Urinary bladder (tissue), 3 donors: ENCODE measurements at regions not wholly inside any gene's neighbourhood (a gene's known extent, or its start where the extent isn't known, plus 50 kb on each side); places are given as distances from the start of the nearest gene placed in this dataset.
"Not testable (repeated sequence)": the region's sequence is repeated elsewhere in the genome, so short reads cannot be mapped to it uniquely, and the experiment has no call there.

ENCODE experiments used
- DNase-seq: peaks from one replicate; pipeline ENCODE4 v3.0.0-alpha.2; 2015; ENCODE audit errors: extremely low spot score
- H3K27ac ChIP-seq: one replicate; pipeline ENCODE4 v1.5.1; 2013; ENCODE audit warnings: low read depth, mild to moderate bottlenecking, moderate library complexity
- H3K36me3 ChIP-seq: one replicate; pipeline ENCODE4 v1.6.1; 2013; ENCODE audit warnings: mild to moderate bottlenecking, moderate library complexity; ENCODE audit not compliant: insufficient read depth
- H3K4me1 ChIP-seq: one replicate; pipeline ENCODE4 v1.6.1; 2013; ENCODE audit warnings: mild to moderate bottlenecking, moderate library complexity; ENCODE audit not compliant: insufficient read depth
- H3K4me3 ChIP-seq: one replicate; pipeline ENCODE4 v1.5.1; 2013; ENCODE audit warnings: low read depth, low read length
- WGBS: extraction: QIAGEN DNeasy Blood & Tissue Kit; methylation state at CpG from one replicate; pipeline ENCODE4 v1.1.7; 2013; 5-methylcytosine and 5-hydroxymethylcytosine counted together
- donor health status: healthy with polysubstance abuse.
- donor health status: healthy.

- WGBS = 60% methylated on average over 9 of the region's 9 CpGs
- no peaks in the 10 kb centered on the region for H3K4me1 ChIP-seq
- no peak for DNase-seq
- no peak overlapping the region for H3K4me3 ChIP-seq
- H3K27ac ChIP-seq = no peak overlapping the region
- no peaks in the 10 kb centered on the region for H3K36me3 ChIP-seq
Observed at GRCh38 chr16:75811020-75811634, 84.8 kb upstream of the CPHXL start.

DNA sequence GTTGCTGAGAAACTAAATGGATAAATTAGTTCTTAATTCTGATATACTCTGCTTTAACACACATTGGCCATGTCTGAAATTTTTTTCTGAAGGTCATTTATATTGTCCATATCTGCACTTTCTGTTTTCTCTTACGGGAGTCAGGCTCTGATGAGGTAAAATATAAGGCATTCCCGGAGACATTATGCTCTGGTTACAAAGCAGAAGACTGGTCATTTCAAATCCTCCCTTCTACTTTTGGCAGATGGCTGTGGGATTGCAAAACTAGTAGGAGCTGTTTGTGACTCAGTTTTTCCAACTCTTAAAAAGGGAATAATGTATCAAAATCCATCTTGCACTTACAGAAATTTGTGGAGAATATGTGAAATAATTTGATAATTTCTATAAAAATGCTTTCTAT, 92.2 kb upstream of the CPHXL start:
- DNase-seq = no peak
- WGBS = 61% methylated on average over 2 of the region's 2 CpGs
- Histone ChIP-seq H3K4me3 (no peak overlapping the region), H3K27ac (no peak overlapping the region), H3K4me1 (no peaks in the 10 kb centered on the region), H3K36me3 (no peaks in the 10 kb centered on the region)

DNA sequence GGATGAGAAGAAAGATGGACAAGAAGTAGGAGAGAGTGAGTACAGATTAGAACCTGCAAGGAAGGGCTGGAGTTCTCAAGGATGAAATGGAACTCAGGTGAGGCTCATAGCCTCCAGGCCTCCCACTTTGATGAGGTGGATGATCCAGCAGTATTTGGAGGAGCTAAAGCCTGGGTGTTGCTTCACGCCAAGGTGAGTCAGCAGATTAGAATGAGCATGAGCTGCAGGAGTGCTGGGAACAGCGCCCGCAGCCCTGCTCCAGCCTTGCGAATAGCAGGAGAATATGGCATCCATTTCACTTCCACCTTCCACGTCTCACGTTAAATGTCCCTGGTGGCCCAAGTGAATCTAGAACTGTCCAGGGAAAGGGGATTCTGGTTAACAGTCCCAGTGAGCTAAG, 94.4 kb upstream of the CPHXL start:
- no peaks in the 10 kb centered on the region for H3K4me1 ChIP-seq
- no peak for DNase-seq
- WGBS = 91% methylated on average over 6 of the region's 6 CpGs
- H3K4me3 ChIP-seq = no peak overlapping the region
- H3K27ac ChIP-seq = no peak overlapping the region
- no peaks in the 10 kb centered on the region for H3K36me3 ChIP-seq

GRCh38 chr16:75821117-75821516, 94.8 kb upstream of the CPHXL start:
- H3K27ac ChIP-seq = no peak overlapping the region
- H3K4me1 ChIP-seq = no peaks in the 10 kb centered on the region
- no peaks in the 10 kb centered on the region for H3K36me3 ChIP-seq
- no peak for DNase-seq
- 75% methylated on average over 3 of the region's 3 CpGs for WGBS
- no peak overlapping the region for H3K4me3 ChIP-seq

- WGBS = 88% methylated on average over 6 of the region's 6 CpGs
Observed at GRCh38 chr16:75825750-75826149, 99.5 kb upstream of the CPHXL start.

GRCh38 chr16:75827372-75828038, 101.2 kb upstream of the CPHXL start:
- not testable (repeated sequence) for DNase-seq, H3K4me3 ChIP-seq, H3K27ac ChIP-seq, H3K36me3 ChIP-seq, H3K4me1 ChIP-seq
- WGBS = 90% methylated on average over 20 of the region's 30 CpGs

More at GRCh38 chr16:75825750-75826149, 99.5 kb upstream of the CPHXL start:
- H3K4me1 ChIP-seq, DNase-seq, H3K4me3 ChIP-seq, H3K36me3 ChIP-seq, H3K27ac ChIP-seq: not testable (repeated sequence)

DNA sequence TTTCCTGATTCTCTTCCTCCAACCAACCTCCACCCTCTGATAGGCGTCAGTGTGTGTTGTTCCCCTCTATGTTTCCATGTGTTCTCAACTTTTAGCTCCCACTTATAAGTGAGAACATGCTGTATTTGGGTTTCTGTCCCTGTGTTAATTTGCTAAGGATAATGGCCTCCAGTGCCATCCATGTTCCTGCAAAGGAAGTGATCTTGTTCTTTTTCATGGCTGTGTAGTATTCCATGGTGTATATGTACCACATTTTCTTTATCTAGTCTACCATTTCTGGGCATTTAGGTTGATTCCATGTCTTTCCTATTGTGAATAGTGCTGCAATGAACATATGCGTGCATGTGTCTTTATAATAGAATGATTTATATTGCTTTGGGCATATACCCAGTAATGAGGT, 107.1 kb upstream of the CPHXL start:
- H3K4me3 ChIP-seq, DNase-seq, H3K36me3 ChIP-seq, H3K4me1 ChIP-seq, H3K27ac ChIP-seq: not testable (repeated sequence)
- 94% methylated on average over 2 of the region's 2 CpGs for WGBS

GRCh38 chr16:75836347-75837010, 110.2 kb upstream of the CPHXL start:
- Histone ChIP-seq H3K4me3 (no peak overlapping the region), H3K36me3 (no peaks in the 10 kb centered on the region), H3K27ac (no peak overlapping the region), H3K4me1 (no peaks in the 10 kb centered on the region)
- no peak for DNase-seq
- 32% methylated on average over 2 of the region's 2 CpGs for WGBS

- no peak overlapping the region for H3K27ac ChIP-seq
- H3K4me1 ChIP-seq = no peaks in the 10 kb centered on the region
- WGBS = 53% methylated on average over 2 of the region's 2 CpGs
- H3K4me3 ChIP-seq = no peak overlapping the region
- H3K36me3 ChIP-seq = no peaks in the 10 kb centered on the region
- DNase-seq = no peak
Observed at GRCh38 chr16:75837264-75837663, 111.0 kb upstream of the CPHXL start.

GRCh38 chr16:75837681-75838080, 111.4 kb upstream of the CPHXL start:
- Histone ChIP-seq H3K4me1 (no peaks in the 10 kb centered on the region), H3K36me3 (no peaks in the 10 kb centered on the region), H3K27ac (no peak overlapping the region), H3K4me3 (no peak overlapping the region)
- no peak for DNase-seq
- 69% methylated on average over 2 of the region's 2 CpGs for WGBS

GRCh38 chr16:75841517-75841916, 115.2 kb upstream of the CPHXL start:
- no peak overlapping the region for H3K27ac ChIP-seq
- no peak overlapping the region for H3K4me3 ChIP-seq
- H3K36me3 ChIP-seq = no peaks in the 10 kb centered on the region
- 8% methylated on average over 1 of the region's 1 CpG for WGBS
- no peak for DNase-seq
- H3K4me1 ChIP-seq = no peaks in the 10 kb centered on the region

- H3K27ac ChIP-seq = no peak overlapping the region
- WGBS = 90% methylated on average over 1 of the region's 1 CpG
Observed at GRCh38 chr16:75847172-75847571, 120.9 kb upstream of the CPHXL start.

DNA sequence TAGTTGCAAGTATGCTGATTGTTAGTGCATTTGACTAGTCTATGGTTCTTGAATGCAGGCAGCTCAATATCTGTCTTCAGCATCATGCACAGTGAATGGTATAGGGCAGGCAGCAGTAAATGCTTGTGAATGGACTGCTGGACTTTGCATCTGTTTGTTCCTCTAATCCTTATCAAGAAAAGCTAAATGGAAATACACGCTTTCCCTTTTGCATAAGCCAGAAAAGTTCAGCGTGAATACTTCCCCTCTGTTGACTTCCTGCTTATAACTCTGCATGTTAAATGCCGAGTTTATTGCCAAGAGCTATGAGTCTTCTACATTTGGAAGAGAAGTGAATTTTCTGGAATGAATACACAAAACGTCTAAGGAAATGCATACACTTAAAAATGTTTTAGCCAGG, 127.9 kb upstream of the CPHXL start:
- Histone ChIP-seq H3K36me3 (no peaks in the 10 kb centered on the region), H3K4me3 (no peak overlapping the region), H3K27ac (no peak overlapping the region), H3K4me1 (no peaks in the 10 kb centered on the region)
- DNase-seq = no peak
- 10% methylated on average over 4 of the region's 4 CpGs for WGBS

More at GRCh38 chr16:75847172-75847571, 120.9 kb upstream of the CPHXL start:
- Histone ChIP-seq H3K36me3 (no peaks in the 10 kb centered on the region), H3K4me1 (no peaks in the 10 kb centered on the region), H3K4me3 (no peak overlapping the region)
- DNase-seq = no peak
